ENCODE measurements at regions not wholly inside any gene's neighbourhood (a gene's known extent, or its start where the extent isn't known, plus 50 kb on each side); places are given as distances from the start of the nearest gene placed in this dataset.

DNA sequence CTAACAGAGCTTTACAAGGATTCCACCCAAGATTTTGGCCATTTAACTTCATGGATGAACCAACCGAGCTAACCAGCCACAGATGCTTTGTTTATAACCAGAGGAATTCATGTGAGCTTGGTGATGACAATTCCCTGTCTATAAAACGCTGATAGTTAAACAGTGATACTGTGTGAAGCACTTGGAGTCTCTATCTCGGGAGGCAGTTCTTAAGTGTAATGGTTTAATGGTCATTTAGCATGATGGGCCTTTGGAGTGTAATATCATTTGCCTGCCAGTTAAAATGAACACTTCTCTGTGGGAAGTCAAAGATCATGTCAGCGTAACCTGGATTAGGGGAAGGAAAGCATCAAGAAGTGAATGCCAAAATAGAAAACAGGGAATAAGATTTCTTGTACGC lies 368.6 kb upstream of the THRB start:
- TF ChIP-seq POLR2A (IDR thresholded peaks at IDR 0.05) (no peak), CTCF (IDR thresholded peaks at IDR 0.05) (no peak), POLR2AphosphoS5 (IDR thresholded peaks at IDR 0.05; ENCODE audit: insufficient read depth in 1 of 2, low read depth in 1 of 2) (no peak)
